IMR-90 (cell line): ENCODE measurements at regions not wholly inside any gene's neighbourhood (a gene's known extent, or its start where the extent isn't known, plus 50 kb on each side); places are given as distances from the start of the nearest gene placed in this dataset.

ENCODE experiments used
- ATAC-seq: fragments of 200-7000 bp; cut with Tn5 transposase; 2 replicates; pipeline ENCODE4 v1.9.1; 2020; ENCODE audit warnings: low read depth, mild to moderate bottlenecking, moderate library complexity
- BruUV-seq: library from RNA; stranded (reverse); fragments of 400-500 nt; replicated peaks from 2 replicates; lab custom pipeline; 2021; lab: Mats Ljungman, UMichigan
- CTCF ChIA-PET: fragments of 300-600 bp; formaldehyde crosslinking; extraction: SDS; loops from one replicate; lab custom pipeline; 2021; ENCODE audit warnings: antibody characterized with exemption; lab: Yijun Ruan, JAX
- POLR2A ChIA-PET: fragments of 300-600 bp; sonication (Branson Sonifier 250); formaldehyde crosslinking; loops from one replicate; lab custom pipeline; 2022; ENCODE audit warnings: antibody characterized with exemption; ENCODE audit not compliant: unreplicated experiment; lab: Charles Lee
- DNase-seq: peaks from one replicate; pipeline ENCODE4 v3.0.0; 2013
- H2AFZ ChIP-seq: replicated peaks from 2 replicates; pipeline ENCODE3; 2013; ENCODE audit warnings: low read length, mild to moderate bottlenecking; ENCODE audit not compliant: poor library complexity
- H2AK5ac ChIP-seq: 2 replicates; pipeline ENCODE4 v1.6.1; 2013; ENCODE audit warnings: low read depth, low read length, inconsistent platforms
- H2AK9ac ChIP-seq: replicated peaks from 2 replicates; pipeline ENCODE3; 2013; ENCODE audit warnings: mild to moderate bottlenecking, low read depth, low read length, moderate library complexity; ENCODE audit not compliant: poor library complexity
- H2BK120ac ChIP-seq: 2 replicates; pipeline ENCODE4 v1.6.1; 2013; ENCODE audit warnings: low read depth, low read length, inconsistent platforms
- H2BK15ac ChIP-seq: 3 replicates; pipeline ENCODE4 v1.6.1; 2013; ENCODE audit warnings: low read depth, low read length, inconsistent platforms
- H2BK20ac ChIP-seq: 2 replicates; pipeline ENCODE4 v1.6.1; 2013; ENCODE audit warnings: low read depth, mild to moderate bottlenecking, inconsistent platforms, low read length, moderate library complexity
- H2BK5ac ChIP-seq: 2 replicates; pipeline ENCODE4 v1.6.1; 2013; ENCODE audit warnings: mild to moderate bottlenecking, low read depth, low read length, inconsistent platforms; ENCODE audit not compliant: poor library complexity, severe bottlenecking
- H3K14ac ChIP-seq: replicated peaks from 2 replicates; pipeline ENCODE4 v1.6.1; 2013; ENCODE audit warnings: low read depth, low read length, inconsistent platforms
- H3K18ac ChIP-seq: 2 replicates; pipeline ENCODE4 v1.6.1; 2013; ENCODE audit warnings: low read depth, low read length, control low read depth
- H3K23ac ChIP-seq: 2 replicates; pipeline ENCODE4 v1.6.1; 2013; ENCODE audit warnings: low read depth, low read length, inconsistent platforms
- H3K27ac ChIP-seq: 2 replicates; pipeline ENCODE4 v1.5.1; 2013; ENCODE audit warnings: mild to moderate bottlenecking, control low read depth, low read length; ENCODE audit not compliant: insufficient read depth
- H3K27me3 ChIP-seq: 2 replicates; pipeline ENCODE4 v1.6.1; 2013; ENCODE audit warnings: low read length; ENCODE audit not compliant: control insufficient read depth, insufficient read depth
- H3K36me3 ChIP-seq: 2 replicates; pipeline ENCODE4 v1.6.1; 2013; ENCODE audit warnings: low read length, mixed read lengths; ENCODE audit not compliant: control insufficient read depth, insufficient read depth
- H3K4ac ChIP-seq: 2 replicates; pipeline ENCODE4 v1.6.1; 2013; ENCODE audit warnings: low read depth, low read length, inconsistent platforms
- H3K4me1 ChIP-seq: 2 replicates; pipeline ENCODE4 v1.6.1; 2013; ENCODE audit warnings: low read length, mixed read lengths; ENCODE audit not compliant: control insufficient read depth, insufficient read depth
- H3K4me2 ChIP-seq: 2 replicates; pipeline ENCODE4 v1.6.1; 2013; ENCODE audit warnings: low read depth, mild to moderate bottlenecking, control low read depth, low read length, moderate library complexity
- H3K4me3 ChIP-seq: 2 replicates; pipeline ENCODE4 v1.5.1; 2013; ENCODE audit warnings: low read depth, mild to moderate bottlenecking, control low read depth, low read length, moderate library complexity; ENCODE audit not compliant: insufficient read depth
- H3K56ac ChIP-seq: 2 replicates; pipeline ENCODE4 v1.6.1; 2013; ENCODE audit warnings: low read length, inconsistent platforms; ENCODE audit not compliant: insufficient read depth; ENCODE audit errors: extremely low read depth
- H3K79me1 ChIP-seq, 2 experiments: 2 replicates each; pipeline ENCODE4 v1.6.1; 2013; ENCODE audit warnings: low read length in 2 of 2, inconsistent platforms in 1 of 2, low read depth in 1 of 2
- H3K9ac ChIP-seq: 2 replicates; pipeline ENCODE4 v1.6.1; 2013; ENCODE audit warnings: low read depth, low read length, control low read depth
- H3K9me1 ChIP-seq: 2 replicates; pipeline ENCODE4 v1.6.1; 2013; ENCODE audit warnings: low read length, inconsistent platforms; ENCODE audit not compliant: insufficient read depth
- H3K9me3 ChIP-seq: 2 replicates; pipeline ENCODE4 v1.6.1; 2013; ENCODE audit warnings: low read length; ENCODE audit not compliant: control insufficient read depth, insufficient read depth
- H4K20me1 ChIP-seq: 2 replicates; pipeline ENCODE4 v1.6.1; 2013; ENCODE audit warnings: low read length, inconsistent platforms; ENCODE audit not compliant: insufficient read depth
- H4K5ac ChIP-seq: 2 replicates; pipeline ENCODE4 v1.6.1; 2013; ENCODE audit warnings: mild to moderate bottlenecking, low read depth, low read length, control low read depth
- H4K8ac ChIP-seq, 2 experiments: 2 replicates each; pipeline ENCODE4 v1.6.1; 2013; ENCODE audit warnings: low read depth in 2 of 2, low read length in 2 of 2, control low read depth in 1 of 2, inconsistent platforms in 1 of 2
- H4K91ac ChIP-seq: 2 replicates; pipeline ENCODE4 v1.6.1; 2013; ENCODE audit warnings: low read depth, low read length, inconsistent platforms; ENCODE audit not compliant: insufficient read depth
- CEBPB ChIP-seq: IDR thresholded peaks from 2 replicates; pipeline ENCODE4 v1.6.1; 2012; ENCODE audit warnings: low read depth, low read length, improper control_type of control experiment
- MXI1 ChIP-seq: IDR thresholded peaks from 2 replicates; pipeline ENCODE4 v1.6.1; 2012; ENCODE audit warnings: low read depth, mild to moderate bottlenecking, low read length, moderate library complexity, borderline replicate concordance
- RAD21 ChIP-seq: IDR thresholded peaks from 2 replicates; pipeline ENCODE4 v1.6.1; 2012; ENCODE audit warnings: low read length, improper control_type of control experiment
- WGBS, 2 experiments: methylation state at CpG; one replicate each; pipeline versions ENCODE4 v1.1.5 to v1.1.7; 2013; ENCODE audit warnings: missing lambda C conversion rate in 2 of 2; ENCODE audit not compliant: insufficient read length in 1 of 2; ENCODE audit errors: extremely low coverage in 2 of 2; 5-methylcytosine and 5-hydroxymethylcytosine counted together
- dilution Hi-C: fragments of 300-500 bp; cut with HindIII; formaldehyde crosslinking; loops from one replicate; pipeline ENCODE4 v1.14.3; 2018; ENCODE audit warnings: low sequenced_read_pairs; ENCODE audit not compliant: unreplicated experiment
- in situ Hi-C: fragments of 300-500 bp; cut with MboI; formaldehyde crosslinking; loops from 3 replicates; pipeline ENCODE4 v1.14.3; 2019; ENCODE audit warnings: low sequenced_read_pairs, inconsistent platforms, mixed read lengths
- intact Hi-C: fragments of 100-400 bp; cut with micrococcal nuclease; formaldehyde crosslinking; loops from 2 replicates; pipeline ENCODE4 v1.10.0; 2022
- TF ChIP-seq, protein P1 (sequence below): fragments of 150-350 bp; IDR thresholded peaks from 2 replicates; pipeline ENCODE4 v1.6.1; 2017; ENCODE audit warnings: mild to moderate bottlenecking, antibody characterized with exemption, low read length, low read depth

DNA sequence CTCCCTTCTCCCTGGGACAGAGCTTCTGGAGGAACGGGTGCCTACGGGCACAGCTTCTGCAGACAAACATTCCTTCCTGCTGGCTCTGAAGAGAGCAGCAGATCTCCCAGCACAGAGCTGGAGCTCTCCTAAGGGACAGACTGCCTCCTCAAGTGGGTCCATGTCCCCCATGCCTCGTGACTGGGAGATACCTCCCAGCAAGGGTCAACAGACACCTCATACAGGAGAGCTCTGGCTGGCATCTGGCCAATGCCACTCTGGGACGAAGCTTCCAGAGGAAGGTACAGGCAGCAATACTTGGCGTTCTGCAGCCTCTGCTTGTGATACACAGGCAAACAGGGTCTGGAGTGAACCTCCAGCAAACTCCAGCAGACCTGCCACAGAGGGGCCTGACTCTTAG, 227.9 kb downstream of the SPATA31D1 start:
- H3K18ac ChIP-seq: no peak overlapping the region
- H2AFZ ChIP-seq: no peak overlapping the region
- H2AK5ac ChIP-seq: no peak overlapping the region
- ATAC-seq (no peak), DNase-seq (no peak)
- no peak for TF ChIP-seq CEBPB
- TF ChIP-seq, protein P1, sequence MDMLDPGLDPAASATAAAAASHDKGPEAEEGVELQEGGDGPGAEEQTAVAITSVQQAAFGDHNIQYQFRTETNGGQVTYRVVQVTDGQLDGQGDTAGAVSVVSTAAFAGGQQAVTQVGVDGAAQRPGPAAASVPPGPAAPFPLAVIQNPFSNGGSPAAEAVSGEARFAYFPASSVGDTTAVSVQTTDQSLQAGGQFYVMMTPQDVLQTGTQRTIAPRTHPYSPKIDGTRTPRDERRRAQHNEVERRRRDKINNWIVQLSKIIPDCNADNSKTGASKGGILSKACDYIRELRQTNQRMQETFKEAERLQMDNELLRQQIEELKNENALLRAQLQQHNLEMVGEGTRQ: no peak
- no peak for TF ChIP-seq MXI1
- TF ChIP-seq RAD21: no peak
- H3K27ac ChIP-seq: no peak overlapping the region
- H3K4me1 ChIP-seq: no peaks in the 10 kb centered on the region
- no peak overlapping the region for H3K4me2 ChIP-seq
- H2BK20ac ChIP-seq: no peak overlapping the region
- no peak overlapping the region for H3K4ac ChIP-seq
- H4K20me1 ChIP-seq: no peaks in the 10 kb centered on the region
- H3K9ac ChIP-seq: no peak overlapping the region
- no peak overlapping the region for H2BK5ac ChIP-seq
- ChIA-PET CTCF (no interaction called here), POLR2A (no interaction called here)
- no peak overlapping the region for H4K5ac ChIP-seq
- H4K91ac ChIP-seq: no peak overlapping the region
- no peaks in the 10 kb centered on the region for H3K9me1 ChIP-seq
- no peak overlapping the region for H2BK15ac ChIP-seq
- dilution Hi-C loops (no loop called here), intact Hi-C loops (no loop called here), in situ Hi-C loops (no loop called here)
- peaks cover 3% of the 10 kb centered on the region; the same call in 1 of the 2 replicates for H3K9me3 ChIP-seq
- H2BK120ac ChIP-seq: no peak overlapping the region
- H3K56ac ChIP-seq: no peak overlapping the region
- no peak overlapping the region for H4K8ac ChIP-seq
- H3K23ac ChIP-seq: no peak overlapping the region
- no peaks in the 10 kb centered on the region for H3K36me3 ChIP-seq
- no peaks in the 10 kb centered on the region for H3K27me3 ChIP-seq
- no peak overlapping the region for H3K14ac ChIP-seq
- no CpG with 5 or more reads among the region's 5 CpGs for WGBS, 2 experiments
- H2AK9ac ChIP-seq: no peak overlapping the region
- H3K4me3 ChIP-seq: no peak overlapping the region
- no peaks in the 10 kb centered on the region for H3K79me1 ChIP-seq
- no TSS peak for BruUV-seq
